Neural cell (in vitro differentiated cells): ENCODE measurements at regions not wholly inside any gene's neighbourhood (a gene's known extent, or its start where the extent isn't known, plus 50 kb on each side); places are given as distances from the start of the nearest gene placed in this dataset.

Experiments
- EP300 ChIP-seq: fragments of 450-650 bp; conservative IDR thresholded peaks from 2 replicates; pipeline ENCODE4 v1.6.1; 2014; ENCODE audit warnings: antibody characterized with exemption, mild to moderate bottlenecking, moderate library complexity; ENCODE audit not compliant: poor library complexity, severe bottlenecking
- EZH2 ChIP-seq: fragments of 200-600, 300-800 bp; shearing (Covaris generic), sonication (generic); IDR thresholded peaks from 2 replicates; pipeline ENCODE4 v1.6.1; 2014; ENCODE audit warnings: antibody characterized with exemption, low read length, borderline replicate concordance, mild to moderate bottlenecking; ENCODE audit not compliant: insufficient read depth, poor library complexity, severe bottlenecking
- POLR2AphosphoS5 ChIP-seq: IDR thresholded peaks from 2 replicates; pipeline ENCODE4 v1.6.1; 2012
- SMC3 ChIP-seq: fragments of 450-650 bp; conservative IDR thresholded peaks from 2 replicates; pipeline ENCODE4 v1.6.1; 2014; ENCODE audit warnings: antibody characterized with exemption, mild to moderate bottlenecking, moderate library complexity; ENCODE audit not compliant: poor library complexity
- TF ChIP-seq, protein P1 (sequence below): fragments of 450-650 bp; IDR thresholded peaks from 2 replicates; pipeline ENCODE4 v1.5.1; 2014; ENCODE audit warnings: antibody characterized with exemption, mild to moderate bottlenecking, moderate library complexity; ENCODE audit not compliant: poor library complexity, severe bottlenecking
- TF ChIP-seq, protein P2 (sequence below): IDR thresholded peaks from 2 replicates; pipeline ENCODE4 v1.6.1; 2012; ENCODE audit warnings: borderline replicate concordance

DNA sequence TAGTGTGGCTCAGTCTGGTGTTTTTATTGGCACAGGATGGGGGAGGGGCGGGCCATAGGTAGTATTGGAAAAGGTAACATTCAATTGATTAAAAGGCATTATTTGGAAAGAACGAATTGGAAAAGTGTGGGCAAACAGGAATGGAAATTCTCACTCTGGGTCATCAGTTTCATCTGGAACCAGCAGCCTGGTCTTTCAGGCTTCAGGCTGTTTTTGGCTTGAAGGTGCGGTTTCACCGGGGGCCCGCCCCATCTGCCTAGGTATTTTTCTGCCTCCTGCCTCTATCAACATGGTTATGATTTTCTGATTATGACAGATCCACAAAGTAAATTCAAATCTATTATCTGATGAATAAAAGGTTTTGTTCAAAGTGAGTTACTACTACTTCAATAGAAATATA, 59.5 kb upstream of the CD28 start:
- TF ChIP-seq, protein P1, sequence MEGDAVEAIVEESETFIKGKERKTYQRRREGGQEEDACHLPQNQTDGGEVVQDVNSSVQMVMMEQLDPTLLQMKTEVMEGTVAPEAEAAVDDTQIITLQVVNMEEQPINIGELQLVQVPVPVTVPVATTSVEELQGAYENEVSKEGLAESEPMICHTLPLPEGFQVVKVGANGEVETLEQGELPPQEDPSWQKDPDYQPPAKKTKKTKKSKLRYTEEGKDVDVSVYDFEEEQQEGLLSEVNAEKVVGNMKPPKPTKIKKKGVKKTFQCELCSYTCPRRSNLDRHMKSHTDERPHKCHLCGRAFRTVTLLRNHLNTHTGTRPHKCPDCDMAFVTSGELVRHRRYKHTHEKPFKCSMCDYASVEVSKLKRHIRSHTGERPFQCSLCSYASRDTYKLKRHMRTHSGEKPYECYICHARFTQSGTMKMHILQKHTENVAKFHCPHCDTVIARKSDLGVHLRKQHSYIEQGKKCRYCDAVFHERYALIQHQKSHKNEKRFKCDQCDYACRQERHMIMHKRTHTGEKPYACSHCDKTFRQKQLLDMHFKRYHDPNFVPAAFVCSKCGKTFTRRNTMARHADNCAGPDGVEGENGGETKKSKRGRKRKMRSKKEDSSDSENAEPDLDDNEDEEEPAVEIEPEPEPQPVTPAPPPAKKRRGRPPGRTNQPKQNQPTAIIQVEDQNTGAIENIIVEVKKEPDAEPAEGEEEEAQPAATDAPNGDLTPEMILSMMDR: no peak
- TF ChIP-seq EZH2 (no peak), SMC3 (no peak), POLR2AphosphoS5 (no peak), EP300 (no peak)
- TF ChIP-seq, protein P2, sequence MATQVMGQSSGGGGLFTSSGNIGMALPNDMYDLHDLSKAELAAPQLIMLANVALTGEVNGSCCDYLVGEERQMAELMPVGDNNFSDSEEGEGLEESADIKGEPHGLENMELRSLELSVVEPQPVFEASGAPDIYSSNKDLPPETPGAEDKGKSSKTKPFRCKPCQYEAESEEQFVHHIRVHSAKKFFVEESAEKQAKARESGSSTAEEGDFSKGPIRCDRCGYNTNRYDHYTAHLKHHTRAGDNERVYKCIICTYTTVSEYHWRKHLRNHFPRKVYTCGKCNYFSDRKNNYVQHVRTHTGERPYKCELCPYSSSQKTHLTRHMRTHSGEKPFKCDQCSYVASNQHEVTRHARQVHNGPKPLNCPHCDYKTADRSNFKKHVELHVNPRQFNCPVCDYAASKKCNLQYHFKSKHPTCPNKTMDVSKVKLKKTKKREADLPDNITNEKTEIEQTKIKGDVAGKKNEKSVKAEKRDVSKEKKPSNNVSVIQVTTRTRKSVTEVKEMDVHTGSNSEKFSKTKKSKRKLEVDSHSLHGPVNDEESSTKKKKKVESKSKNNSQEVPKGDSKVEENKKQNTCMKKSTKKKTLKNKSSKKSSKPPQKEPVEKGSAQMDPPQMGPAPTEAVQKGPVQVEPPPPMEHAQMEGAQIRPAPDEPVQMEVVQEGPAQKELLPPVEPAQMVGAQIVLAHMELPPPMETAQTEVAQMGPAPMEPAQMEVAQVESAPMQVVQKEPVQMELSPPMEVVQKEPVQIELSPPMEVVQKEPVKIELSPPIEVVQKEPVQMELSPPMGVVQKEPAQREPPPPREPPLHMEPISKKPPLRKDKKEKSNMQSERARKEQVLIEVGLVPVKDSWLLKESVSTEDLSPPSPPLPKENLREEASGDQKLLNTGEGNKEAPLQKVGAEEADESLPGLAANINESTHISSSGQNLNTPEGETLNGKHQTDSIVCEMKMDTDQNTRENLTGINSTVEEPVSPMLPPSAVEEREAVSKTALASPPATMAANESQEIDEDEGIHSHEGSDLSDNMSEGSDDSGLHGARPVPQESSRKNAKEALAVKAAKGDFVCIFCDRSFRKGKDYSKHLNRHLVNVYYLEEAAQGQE: no peak
